Progenitor cell of endocrine pancreas (in vitro differentiated cells): ENCODE measurements at regions not wholly inside any gene's neighbourhood (a gene's known extent, or its start where the extent isn't known, plus 50 kb on each side); places are given as distances from the start of the nearest gene placed in this dataset.

ENCODE experiments used
- DNase-seq: peaks from one replicate; pipeline ENCODE4 v3.0.0; 2021; ENCODE audit warnings: low spot score; ENCODE audit not compliant: unreplicated experiment
- H3K27ac Mint-ChIP-seq: 2 replicates; pipeline ENCODE4 v1.8.0; 2021; ENCODE audit warnings: mild to moderate bottlenecking, moderate library complexity, mixed read lengths
- H3K27me3 Mint-ChIP-seq: 2 replicates; pipeline ENCODE4 v1.8.0; 2021; ENCODE audit warnings: mixed read lengths
- H3K36me3 Mint-ChIP-seq: 2 replicates; pipeline ENCODE4 v1.8.0; 2022; ENCODE audit warnings: mixed read lengths; ENCODE audit not compliant: insufficient read depth
- H3K4me1 Mint-ChIP-seq: 2 replicates; pipeline ENCODE4 v1.8.0; 2021; ENCODE audit warnings: low read depth, mixed read lengths
- H3K4me3 Mint-ChIP-seq: 2 replicates; pipeline ENCODE4 v1.8.0; 2021; ENCODE audit warnings: low read depth, mild to moderate bottlenecking, moderate library complexity, mixed read lengths
- H3K9me3 Mint-ChIP-seq: 2 replicates; pipeline ENCODE4 v1.8.0; 2021; ENCODE audit warnings: low read depth, mixed read lengths
- CTCF ChIP-seq: fragments of 200-600 bp; sonication (generic); IDR thresholded peaks from one replicate; pipeline ENCODE4 v1.5.0; 2021; ENCODE audit warnings: antibody characterized with exemption, mild to moderate bottlenecking; ENCODE audit not compliant: unreplicated experiment

GRCh38 chr12:67925077-67925476, 64.2 kb upstream of the IFNG-AS1 start:
- H3K4me3 Mint-ChIP-seq = no peak overlapping the region
- no peak for TF ChIP-seq CTCF
- no peaks in the 10 kb centered on the region for H3K9me3 Mint-ChIP-seq
- H3K27ac Mint-ChIP-seq = no peak overlapping the region
- H3K4me1 Mint-ChIP-seq = peaks cover 26% of the 10 kb centered on the region
- H3K27me3 Mint-ChIP-seq = peaks cover 6% of the 10 kb centered on the region
- no peak for DNase-seq
- H3K36me3 Mint-ChIP-seq = no peaks in the 10 kb centered on the region

- H3K9me3 Mint-ChIP-seq = no peaks in the 10 kb centered on the region
- H3K27me3 Mint-ChIP-seq = peaks cover 7% of the 10 kb centered on the region
- no peak for TF ChIP-seq CTCF
- H3K36me3 Mint-ChIP-seq = no peaks in the 10 kb centered on the region
- no peak overlapping the region for H3K27ac Mint-ChIP-seq
- no peak overlapping the region for H3K4me3 Mint-ChIP-seq
- H3K4me1 Mint-ChIP-seq = peaks cover 21% of the 10 kb centered on the region
- no peak for DNase-seq
Measured at GRCh38 chr12:67925552-67925951, 63.7 kb upstream of the IFNG-AS1 start.

- peaks cover 16% of the 10 kb centered on the region for H3K4me1 Mint-ChIP-seq
- peaks cover 7% of the 10 kb centered on the region for H3K27me3 Mint-ChIP-seq
- H3K4me3 Mint-ChIP-seq = no peak overlapping the region
- H3K27ac Mint-ChIP-seq = no peak overlapping the region
- no peaks in the 10 kb centered on the region for H3K9me3 Mint-ChIP-seq
- DNase-seq = no peak
- no peaks in the 10 kb centered on the region for H3K36me3 Mint-ChIP-seq
- TF ChIP-seq CTCF = no peak
Measured at GRCh38 chr12:67926063-67926462, 63.2 kb upstream of the IFNG-AS1 start.

GRCh38 chr12:67927324-67927723, 61.9 kb upstream of the IFNG-AS1 start:
- H3K36me3 Mint-ChIP-seq = no peaks in the 10 kb centered on the region
- peaks cover 12% of the 10 kb centered on the region for H3K4me1 Mint-ChIP-seq
- no peaks in the 10 kb centered on the region for H3K9me3 Mint-ChIP-seq
- DNase-seq = no peak
- no peak overlapping the region for H3K27ac Mint-ChIP-seq
- TF ChIP-seq CTCF = no peak
- H3K4me3 Mint-ChIP-seq = no peak overlapping the region
- H3K27me3 Mint-ChIP-seq = peaks cover 7% of the 10 kb centered on the region

GRCh38 chr12:67927815-67928214, 61.4 kb upstream of the IFNG-AS1 start:
- no peaks in the 10 kb centered on the region for H3K9me3 Mint-ChIP-seq
- H3K27ac Mint-ChIP-seq = no peak overlapping the region
- H3K27me3 Mint-ChIP-seq = peaks cover 7% of the 10 kb centered on the region
- peaks cover 12% of the 10 kb centered on the region for H3K4me1 Mint-ChIP-seq
- H3K36me3 Mint-ChIP-seq = no peaks in the 10 kb centered on the region
- TF ChIP-seq CTCF = no peak
- no peak overlapping the region for H3K4me3 Mint-ChIP-seq
- no peak for DNase-seq
